ENCODE measurements at regions not wholly inside any gene's neighbourhood (a gene's known extent, or its start where the extent isn't known, plus 50 kb on each side); places are given as distances from the start of the nearest gene placed in this dataset.

- in situ Hi-C loops (cut with HindIII; ENCODE audit: low pct_ligation_motif_present, low pct_unique_long_range_greater_than_20kb, low sequenced_read_pairs) = no loop called here
- DNase-seq = peak; percentile 49
Observed at GRCh38 chr1:224873434-224874369, 55.8 kb upstream of the DNAH14 start.

- in situ Hi-C loops (cut with HindIII; ENCODE audit: low pct_ligation_motif_present, low pct_unique_long_range_greater_than_20kb, low sequenced_read_pairs) = no loop called here
- DNase-seq = peak; percentile 31
Observed at GRCh38 chr1:224874775-224875174, 54.7 kb upstream of the DNAH14 start.

GRCh38 chr1:224879162-224879803, 50.2 kb upstream of the DNAH14 start:
- in situ Hi-C loops (cut with HindIII; ENCODE audit: low pct_ligation_motif_present, low pct_unique_long_range_greater_than_20kb, low sequenced_read_pairs) = no loop called here

More at GRCh38 chr1:224879162-224879803, 50.2 kb upstream of the DNAH14 start:
- no peak for DNase-seq
